ENCODE measurements at regions not wholly inside any gene's neighbourhood (a gene's known extent, or its start where the extent isn't known, plus 50 kb on each side); places are given as distances from the start of the nearest gene placed in this dataset.

DNA sequence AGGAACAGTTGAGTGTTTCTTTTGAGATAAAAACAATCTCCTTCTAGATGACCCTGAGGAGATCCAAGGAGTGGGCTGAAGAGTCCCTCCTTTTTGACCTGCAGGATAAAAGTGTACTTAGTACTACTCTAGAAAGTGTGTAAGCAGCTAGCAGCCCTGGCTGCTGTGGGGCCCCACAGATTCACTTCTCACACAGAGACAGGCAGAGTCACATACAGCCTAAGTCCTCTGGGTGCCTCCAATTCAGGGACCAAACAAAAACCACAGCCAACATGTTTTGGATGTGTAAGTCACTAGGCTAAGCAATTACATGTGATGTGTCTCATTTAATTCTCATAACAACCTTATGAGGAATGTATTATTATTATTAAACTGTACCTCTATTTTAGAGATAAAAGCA lies 97.1 kb downstream of the TMEM100 start:
- no peak overlapping the region for H2AFZ ChIP-seq (ENCODE audit: low read depth)
- TF ChIP-seq SMC3 (IDR thresholded peaks at IDR 0.05; ENCODE audit: low read depth, low read length), result no peak
- TF ChIP-seq CTCF (IDR thresholded peaks at IDR 0.05), result no peak
- no peak for TF ChIP-seq MXI1 (IDR thresholded peaks at IDR 0.05; ENCODE audit: low read depth, low read length)
- TF ChIP-seq, protein P1, sequence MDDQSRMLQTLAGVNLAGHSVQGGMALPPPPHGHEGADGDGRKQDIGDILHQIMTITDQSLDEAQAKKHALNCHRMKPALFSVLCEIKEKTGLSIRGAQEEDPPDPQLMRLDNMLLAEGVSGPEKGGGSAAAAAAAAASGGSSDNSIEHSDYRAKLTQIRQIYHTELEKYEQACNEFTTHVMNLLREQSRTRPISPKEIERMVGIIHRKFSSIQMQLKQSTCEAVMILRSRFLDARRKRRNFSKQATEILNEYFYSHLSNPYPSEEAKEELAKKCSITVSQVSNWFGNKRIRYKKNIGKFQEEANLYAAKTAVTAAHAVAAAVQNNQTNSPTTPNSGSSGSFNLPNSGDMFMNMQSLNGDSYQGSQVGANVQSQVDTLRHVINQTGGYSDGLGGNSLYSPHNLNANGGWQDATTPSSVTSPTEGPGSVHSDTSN (IDR thresholded peaks at IDR 0.05), result no peak
- no peak for TF ChIP-seq RCOR1 (IDR thresholded peaks at IDR 0.05; ENCODE audit: low read length)
- TF ChIP-seq JUND (IDR thresholded peaks at IDR 0.05), result no peak
- TF ChIP-seq, protein P2, sequence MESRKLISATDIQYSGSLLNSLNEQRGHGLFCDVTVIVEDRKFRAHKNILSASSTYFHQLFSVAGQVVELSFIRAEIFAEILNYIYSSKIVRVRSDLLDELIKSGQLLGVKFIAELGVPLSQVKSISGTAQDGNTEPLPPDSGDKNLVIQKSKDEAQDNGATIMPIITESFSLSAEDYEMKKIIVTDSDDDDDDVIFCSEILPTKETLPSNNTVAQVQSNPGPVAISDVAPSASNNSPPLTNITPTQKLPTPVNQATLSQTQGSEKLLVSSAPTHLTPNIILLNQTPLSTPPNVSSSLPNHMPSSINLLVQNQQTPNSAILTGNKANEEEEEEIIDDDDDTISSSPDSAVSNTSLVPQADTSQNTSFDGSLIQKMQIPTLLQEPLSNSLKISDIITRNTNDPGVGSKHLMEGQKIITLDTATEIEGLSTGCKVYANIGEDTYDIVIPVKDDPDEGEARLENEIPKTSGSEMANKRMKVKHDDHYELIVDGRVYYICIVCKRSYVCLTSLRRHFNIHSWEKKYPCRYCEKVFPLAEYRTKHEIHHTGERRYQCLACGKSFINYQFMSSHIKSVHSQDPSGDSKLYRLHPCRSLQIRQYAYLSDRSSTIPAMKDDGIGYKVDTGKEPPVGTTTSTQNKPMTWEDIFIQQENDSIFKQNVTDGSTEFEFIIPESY (IDR thresholded peaks at IDR 0.05; ENCODE audit: borderline replicate concordance, low read depth), result no peak
- H3K4me2 ChIP-seq, result no peak overlapping the region
- no peaks in the 10 kb centered on the region for H3K9me3 ChIP-seq
- CTCF ChIA-PET, result interaction anchor here (0.9 to 1.2 kb wide), 2 partner anchors 22 to 99 kb away, joined by 3 to 5 read pairs; no protein-coding TSS in a partner anchor
- POLR2A ChIA-PET, result no interaction called here
- no peak overlapping the region for H3K9ac ChIP-seq
- DNase-seq, result no peak
- no peaks in the 10 kb centered on the region for H3K36me3 ChIP-seq (replicated peaks in 1 of 2; ENCODE audit: control insufficient read depth in 1 of 2, insufficient read depth in 2 of 2, low read length in 1 of 2)
- no peaks in the 10 kb centered on the region for H4K20me1 ChIP-seq (ENCODE audit: insufficient read depth)
- no peaks in the 10 kb centered on the region for H3K9me2 ChIP-seq
- no peaks in the 10 kb centered on the region for H3K79me2 ChIP-seq (ENCODE audit: insufficient read depth)
- H3K27me3 ChIP-seq (ENCODE audit: insufficient read depth), result no peaks in the 10 kb centered on the region
- H3K27ac ChIP-seq (ENCODE audit: low read depth in 2 of 2, low read length in 1 of 2), result no peak overlapping the region
- H3K4me3 ChIP-seq (ENCODE audit: low read depth in 2 of 2, low read length in 1 of 2), result no peak overlapping the region
- no peaks in the 10 kb centered on the region; a peak in 1 of 4 replicates for H3K4me1 ChIP-seq (ENCODE audit: control insufficient read depth in 1 of 2, insufficient read depth in 2 of 2, low read depth in 1 of 2, low read length in 1 of 2)
- no peaks in the 10 kb centered on the region for H3F3A ChIP-seq (replicated peaks; ENCODE audit: insufficient read depth)

GRCh38 chr17:55624772-55625433 lies 97.8 kb downstream of the TMEM100 start:
- no peaks in the 10 kb centered on the region; a peak in 1 of 4 replicates for H3K4me1 ChIP-seq (ENCODE audit: control insufficient read depth in 1 of 2, insufficient read depth in 2 of 2, low read depth in 1 of 2, low read length in 1 of 2)
- ChIA-PET POLR2A (no interaction called here), CTCF (interaction anchor here (0.9 to 1.2 kb wide), 2 partner anchors 22 to 98 kb away, joined by 3 to 5 read pairs; no protein-coding TSS in a partner anchor)
- no peak for TF ChIP-seq MXI1 (IDR thresholded peaks at IDR 0.05; ENCODE audit: low read depth, low read length)
- TF ChIP-seq POLR2AphosphoS5 (IDR thresholded peaks at IDR 0.05; ENCODE audit: low read depth, low read length), result no peak
- TF ChIP-seq CHD2 (IDR thresholded peaks at IDR 0.05; ENCODE audit: low read length, partially characterized antibody), result no peak
- TF ChIP-seq, protein P3, sequence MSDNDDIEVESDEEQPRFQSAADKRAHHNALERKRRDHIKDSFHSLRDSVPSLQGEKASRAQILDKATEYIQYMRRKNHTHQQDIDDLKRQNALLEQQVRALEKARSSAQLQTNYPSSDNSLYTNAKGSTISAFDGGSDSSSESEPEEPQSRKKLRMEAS (IDR thresholded peaks at IDR 0.05; ENCODE audit: low read depth), result no peak
- TF ChIP-seq, protein P4, sequence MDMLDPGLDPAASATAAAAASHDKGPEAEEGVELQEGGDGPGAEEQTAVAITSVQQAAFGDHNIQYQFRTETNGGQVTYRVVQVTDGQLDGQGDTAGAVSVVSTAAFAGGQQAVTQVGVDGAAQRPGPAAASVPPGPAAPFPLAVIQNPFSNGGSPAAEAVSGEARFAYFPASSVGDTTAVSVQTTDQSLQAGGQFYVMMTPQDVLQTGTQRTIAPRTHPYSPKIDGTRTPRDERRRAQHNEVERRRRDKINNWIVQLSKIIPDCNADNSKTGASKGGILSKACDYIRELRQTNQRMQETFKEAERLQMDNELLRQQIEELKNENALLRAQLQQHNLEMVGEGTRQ (IDR thresholded peaks at IDR 0.05; ENCODE audit: borderline replicate concordance, low read depth, low read length), result no peak
- TF ChIP-seq FOXJ3 (CRISPR knock-in tag; IDR thresholded peaks at IDR 0.05), result no peak
- TF ChIP-seq RAD21 (IDR thresholded peaks at IDR 0.05; ENCODE audit: low read length), result no peak
- TF ChIP-seq, protein P5, sequence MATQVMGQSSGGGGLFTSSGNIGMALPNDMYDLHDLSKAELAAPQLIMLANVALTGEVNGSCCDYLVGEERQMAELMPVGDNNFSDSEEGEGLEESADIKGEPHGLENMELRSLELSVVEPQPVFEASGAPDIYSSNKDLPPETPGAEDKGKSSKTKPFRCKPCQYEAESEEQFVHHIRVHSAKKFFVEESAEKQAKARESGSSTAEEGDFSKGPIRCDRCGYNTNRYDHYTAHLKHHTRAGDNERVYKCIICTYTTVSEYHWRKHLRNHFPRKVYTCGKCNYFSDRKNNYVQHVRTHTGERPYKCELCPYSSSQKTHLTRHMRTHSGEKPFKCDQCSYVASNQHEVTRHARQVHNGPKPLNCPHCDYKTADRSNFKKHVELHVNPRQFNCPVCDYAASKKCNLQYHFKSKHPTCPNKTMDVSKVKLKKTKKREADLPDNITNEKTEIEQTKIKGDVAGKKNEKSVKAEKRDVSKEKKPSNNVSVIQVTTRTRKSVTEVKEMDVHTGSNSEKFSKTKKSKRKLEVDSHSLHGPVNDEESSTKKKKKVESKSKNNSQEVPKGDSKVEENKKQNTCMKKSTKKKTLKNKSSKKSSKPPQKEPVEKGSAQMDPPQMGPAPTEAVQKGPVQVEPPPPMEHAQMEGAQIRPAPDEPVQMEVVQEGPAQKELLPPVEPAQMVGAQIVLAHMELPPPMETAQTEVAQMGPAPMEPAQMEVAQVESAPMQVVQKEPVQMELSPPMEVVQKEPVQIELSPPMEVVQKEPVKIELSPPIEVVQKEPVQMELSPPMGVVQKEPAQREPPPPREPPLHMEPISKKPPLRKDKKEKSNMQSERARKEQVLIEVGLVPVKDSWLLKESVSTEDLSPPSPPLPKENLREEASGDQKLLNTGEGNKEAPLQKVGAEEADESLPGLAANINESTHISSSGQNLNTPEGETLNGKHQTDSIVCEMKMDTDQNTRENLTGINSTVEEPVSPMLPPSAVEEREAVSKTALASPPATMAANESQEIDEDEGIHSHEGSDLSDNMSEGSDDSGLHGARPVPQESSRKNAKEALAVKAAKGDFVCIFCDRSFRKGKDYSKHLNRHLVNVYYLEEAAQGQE (IDR thresholded peaks at IDR 0.05; ENCODE audit: low read depth, low read length), result no peak
- 56% methylated on average over 3 of the region's 3 CpGs for WGBS (ENCODE audit: low lambda C conversion rate)
- no peaks in the 10 kb centered on the region for H3F3A ChIP-seq (replicated peaks; ENCODE audit: insufficient read depth)
- no peak overlapping the region for H3K27ac ChIP-seq (ENCODE audit: low read depth in 2 of 2, low read length in 1 of 2)
- no peaks in the 10 kb centered on the region for H3K9me2 ChIP-seq
- H3K79me2 ChIP-seq (ENCODE audit: insufficient read depth), result no peaks in the 10 kb centered on the region
- H4K20me1 ChIP-seq (ENCODE audit: insufficient read depth), result no peaks in the 10 kb centered on the region
- no peaks in the 10 kb centered on the region for H3K36me3 ChIP-seq (replicated peaks in 1 of 2; ENCODE audit: control insufficient read depth in 1 of 2, insufficient read depth in 2 of 2, low read length in 1 of 2)
- no peak for DNase-seq
- no peak overlapping the region for H3K4me2 ChIP-seq
- H3K4me3 ChIP-seq (ENCODE audit: low read depth in 2 of 2, low read length in 1 of 2), result no peak overlapping the region; a peak in 1 of 4 replicates
- H2AFZ ChIP-seq (ENCODE audit: low read depth), result no peak overlapping the region
- no peaks in the 10 kb centered on the region for H3K9me3 ChIP-seq
- H3K27me3 ChIP-seq (ENCODE audit: insufficient read depth), result no peaks in the 10 kb centered on the region
- no peak overlapping the region for H3K9ac ChIP-seq
